ENCODE measurements at regions not wholly inside any gene's neighbourhood (a gene's known extent, or its start where the extent isn't known, plus 50 kb on each side); places are given as distances from the start of the nearest gene placed in this dataset.

DNA sequence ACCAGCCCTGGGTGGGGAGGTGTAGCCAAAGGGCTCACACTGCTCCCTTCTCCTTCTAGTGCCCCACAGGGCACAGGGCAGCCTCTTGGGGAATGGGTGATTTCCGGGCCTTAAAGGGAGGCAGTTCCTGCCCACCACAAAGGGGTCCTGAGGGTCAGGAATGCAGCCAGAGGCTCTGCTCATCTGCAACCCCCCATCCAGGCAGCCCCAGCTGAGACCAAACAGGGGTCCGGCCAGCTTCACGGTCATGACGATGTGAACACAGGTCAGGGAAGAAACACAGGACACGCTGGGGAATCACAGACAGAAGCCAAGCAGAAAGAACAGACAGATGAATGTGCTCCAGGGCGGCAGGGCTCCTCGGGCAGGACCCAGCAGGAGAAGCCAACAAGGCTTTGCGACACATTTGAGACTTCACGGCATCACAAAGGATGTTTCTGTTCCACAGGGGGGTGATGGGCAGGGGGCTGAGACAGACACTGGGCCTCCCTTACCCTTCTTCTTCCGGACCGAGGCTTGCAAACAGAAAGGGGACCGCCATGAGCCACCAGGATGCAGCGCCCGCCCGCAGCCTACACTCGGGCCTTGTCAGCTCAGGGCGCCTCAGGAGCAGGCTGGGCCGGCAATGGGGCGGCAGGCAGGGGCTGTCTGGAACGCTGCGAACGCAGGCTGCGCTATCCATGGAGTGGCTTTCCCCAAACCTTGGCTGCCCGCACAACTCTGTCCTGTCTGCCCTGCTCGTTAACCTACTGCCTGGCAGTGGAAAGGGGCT, 101.9 kb downstream of the CTTN start:
- no peak for DNase-seq (ENCODE audit: low read depth in 2 of 2)
- no peak overlapping the region for H3K4me3 ChIP-seq (replicated peaks in 1 of 2; ENCODE audit: low read depth in 2 of 2, low read length in 2 of 2)
- TF ChIP-seq, protein P1, sequence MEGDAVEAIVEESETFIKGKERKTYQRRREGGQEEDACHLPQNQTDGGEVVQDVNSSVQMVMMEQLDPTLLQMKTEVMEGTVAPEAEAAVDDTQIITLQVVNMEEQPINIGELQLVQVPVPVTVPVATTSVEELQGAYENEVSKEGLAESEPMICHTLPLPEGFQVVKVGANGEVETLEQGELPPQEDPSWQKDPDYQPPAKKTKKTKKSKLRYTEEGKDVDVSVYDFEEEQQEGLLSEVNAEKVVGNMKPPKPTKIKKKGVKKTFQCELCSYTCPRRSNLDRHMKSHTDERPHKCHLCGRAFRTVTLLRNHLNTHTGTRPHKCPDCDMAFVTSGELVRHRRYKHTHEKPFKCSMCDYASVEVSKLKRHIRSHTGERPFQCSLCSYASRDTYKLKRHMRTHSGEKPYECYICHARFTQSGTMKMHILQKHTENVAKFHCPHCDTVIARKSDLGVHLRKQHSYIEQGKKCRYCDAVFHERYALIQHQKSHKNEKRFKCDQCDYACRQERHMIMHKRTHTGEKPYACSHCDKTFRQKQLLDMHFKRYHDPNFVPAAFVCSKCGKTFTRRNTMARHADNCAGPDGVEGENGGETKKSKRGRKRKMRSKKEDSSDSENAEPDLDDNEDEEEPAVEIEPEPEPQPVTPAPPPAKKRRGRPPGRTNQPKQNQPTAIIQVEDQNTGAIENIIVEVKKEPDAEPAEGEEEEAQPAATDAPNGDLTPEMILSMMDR (IDR thresholded peaks at IDR 0.05; ENCODE audit: low read depth, low read length), result no peak

DNA sequence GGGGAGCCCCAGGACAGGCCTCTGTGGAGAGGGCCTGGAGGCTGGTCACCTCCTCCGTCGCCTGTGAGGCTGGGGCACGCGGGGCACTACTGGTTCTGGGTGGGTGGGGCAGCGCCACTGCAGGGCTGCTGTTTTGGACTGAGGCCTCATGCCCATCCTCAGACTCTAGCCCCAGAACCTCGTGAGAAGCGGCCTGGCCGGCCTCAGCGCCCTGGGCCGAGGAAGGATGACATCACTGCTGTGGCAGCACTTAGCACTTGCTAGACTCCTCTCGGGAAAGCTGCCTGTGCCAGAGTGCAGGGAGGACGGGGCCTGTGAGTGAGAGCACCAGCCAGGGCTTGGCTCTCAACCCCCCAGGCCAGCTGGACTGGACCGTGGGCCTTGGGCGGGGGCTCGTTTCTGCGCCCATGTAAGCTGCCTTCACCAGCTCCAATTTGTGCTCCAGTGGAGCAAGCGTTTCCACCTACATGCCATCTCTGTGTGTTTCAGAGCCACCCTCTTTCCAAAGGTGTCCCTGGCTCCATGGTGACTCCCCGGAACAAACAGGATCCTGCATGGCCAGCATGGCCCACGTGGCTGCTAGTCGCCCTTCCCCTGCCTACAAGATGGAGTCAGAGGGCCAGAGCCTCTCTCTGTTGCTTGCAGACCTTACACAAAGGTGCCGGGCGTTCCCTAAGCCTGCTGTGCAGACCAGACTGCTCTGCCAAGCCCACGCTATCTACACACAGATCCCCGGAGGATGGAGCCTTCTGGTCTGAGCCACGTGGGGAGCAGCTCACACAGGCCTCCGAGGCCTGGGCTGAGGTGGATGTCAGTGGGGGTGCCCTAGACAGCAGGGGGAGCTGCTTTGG, 102.9 kb downstream of the CTTN start:
- peak; percentile 2 to 3 for DNase-seq (ENCODE audit: low read depth in 2 of 2)
- TF ChIP-seq, protein P1 (IDR thresholded peaks at IDR 0.05; ENCODE audit: low read depth, low read length), result no peak
- no peak overlapping the region for H3K4me3 ChIP-seq (replicated peaks in 1 of 2; ENCODE audit: low read depth in 2 of 2, low read length in 2 of 2)

DNA sequence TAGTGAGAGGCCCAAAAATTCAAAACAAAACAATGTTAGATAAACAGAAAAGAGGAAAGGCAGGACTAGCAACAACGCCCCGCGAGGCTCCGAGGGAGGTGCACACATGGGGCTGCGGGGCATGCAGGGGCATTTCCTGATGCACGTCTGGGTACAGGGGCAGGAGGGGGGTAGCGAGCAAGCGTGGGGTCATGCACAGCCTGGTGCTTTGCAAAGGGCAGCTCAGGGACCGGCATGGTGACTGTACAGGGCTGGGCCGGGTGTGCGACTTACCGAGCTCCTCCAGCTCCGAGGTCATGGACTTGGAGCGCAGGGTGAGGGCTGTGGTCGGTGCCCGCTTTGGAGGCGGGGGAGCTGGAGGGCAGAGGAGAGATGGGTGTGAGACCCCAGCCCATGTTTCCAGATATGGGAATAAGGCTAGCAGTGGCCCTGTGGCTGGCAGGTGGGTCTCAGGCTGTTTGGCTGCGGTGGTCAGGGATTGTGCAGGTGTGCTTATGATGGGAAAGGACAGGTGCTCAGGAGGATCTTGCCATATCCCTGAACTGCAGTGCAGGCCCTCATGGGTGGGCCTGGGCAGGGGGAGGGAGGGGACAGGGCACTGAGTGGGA, 103.7 kb downstream of the CTTN start:
- no peak overlapping the region for H3K4me3 ChIP-seq (replicated peaks in 1 of 2; ENCODE audit: low read depth in 2 of 2, low read length in 2 of 2)
- TF ChIP-seq, protein P1 (IDR thresholded peaks at IDR 0.05; ENCODE audit: low read depth, low read length), result no peak
- no peak for DNase-seq (ENCODE audit: low read depth in 2 of 2)

DNA sequence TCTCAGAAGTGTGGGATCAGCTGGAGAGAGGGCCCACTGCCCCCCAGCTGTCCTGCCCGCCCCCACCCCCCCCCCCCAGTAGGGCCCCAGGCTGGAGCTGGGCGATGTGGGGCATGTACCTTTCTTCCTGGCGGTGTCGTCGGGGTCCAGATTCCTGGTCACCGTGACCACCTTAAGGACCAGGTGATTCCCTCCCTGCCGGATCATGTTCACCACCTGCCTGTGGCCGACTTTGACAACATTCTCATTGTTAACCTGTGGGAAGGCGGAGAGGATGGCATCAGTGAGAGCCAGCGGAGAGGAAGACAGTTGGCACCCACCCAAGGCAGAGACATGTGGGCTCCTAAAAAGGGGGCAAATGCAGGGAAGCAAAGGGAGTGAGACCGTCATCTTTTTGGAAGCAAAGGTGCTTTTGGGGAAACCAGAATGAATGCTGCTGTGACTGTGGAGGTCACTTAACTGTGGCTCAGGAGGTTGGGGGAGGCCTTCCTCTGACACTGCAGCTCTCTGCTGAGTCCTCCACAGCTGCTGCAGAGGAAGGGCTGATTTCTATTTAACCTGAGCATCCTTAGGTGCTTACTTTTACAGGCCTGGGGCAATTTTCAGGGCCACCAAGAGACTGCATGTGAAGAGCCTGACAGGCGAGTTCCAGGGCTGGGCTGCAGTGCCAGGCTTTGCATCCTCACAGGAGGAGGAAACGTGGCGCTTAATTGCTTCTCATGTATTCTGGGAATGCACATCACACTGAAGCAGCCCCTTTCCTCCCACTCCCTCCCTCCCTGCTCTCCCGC, 104.5 kb downstream of the CTTN start:
- H3K4me3 ChIP-seq (replicated peaks in 1 of 2; ENCODE audit: low read depth in 2 of 2, low read length in 2 of 2), result no peak overlapping the region
- TF ChIP-seq, protein P1 (IDR thresholded peaks at IDR 0.05; ENCODE audit: low read depth, low read length), result no peak
- no peak for DNase-seq (ENCODE audit: low read depth in 2 of 2)

GRCh38 chr11:70503468-70504221, 105.3 kb downstream of the CTTN start:
- no peak overlapping the region for H3K4me3 ChIP-seq (replicated peaks in 1 of 2; ENCODE audit: low read depth in 2 of 2, low read length in 2 of 2)
- TF ChIP-seq, protein P1 (IDR thresholded peaks at IDR 0.05; ENCODE audit: low read depth, low read length), result no peak
- DNase-seq (ENCODE audit: low read depth in 2 of 2), result no peak

All from cardiac fibroblast (primary cell).